Parathyroid adenoma (tissue), 2 donors: ENCODE measurements at regions not wholly inside any gene's neighbourhood (a gene's known extent, or its start where the extent isn't known, plus 50 kb on each side); places are given as distances from the start of the nearest gene placed in this dataset.

Source experiments
- H2AFZ ChIP-seq: fragments of 300-600 bp; sonication (generic); one replicate; pipeline ENCODE4 v1.7.0; 2017; ENCODE audit warnings: antibody characterized with exemption, mild to moderate bottlenecking
- H3K27ac ChIP-seq: fragments of 300-600 bp; sonication (generic); one replicate; pipeline ENCODE4 v1.7.0; 2017
- H3K27me3 ChIP-seq: fragments of 300-600 bp; sonication (generic); one replicate; pipeline ENCODE4 v1.7.0; 2017; ENCODE audit warnings: low read length; ENCODE audit not compliant: control insufficient read depth, insufficient read depth
- H3K36me3 ChIP-seq: fragments of 300-600 bp; sonication (generic); one replicate; pipeline ENCODE4 v1.7.0; 2017; ENCODE audit warnings: low read length; ENCODE audit not compliant: control insufficient read depth, insufficient read depth
- H3K4me1 ChIP-seq: fragments of 300-600 bp; sonication (generic); one replicate; pipeline ENCODE4 v1.7.0; 2017; ENCODE audit warnings: control low read depth
- H3K4me2 ChIP-seq: fragments of 300-600 bp; sonication (generic); one replicate; pipeline ENCODE4 v1.7.0; 2017; ENCODE audit warnings: low read length
- H3K4me3 ChIP-seq: fragments of 300-600 bp; sonication (generic); one replicate; pipeline ENCODE4 v1.7.0; 2017; ENCODE audit warnings: low read depth, low read length
- H3K79me2 ChIP-seq: fragments of 300-600 bp; sonication (generic); one replicate; pipeline ENCODE4 v1.7.0; 2017; ENCODE audit warnings: control low read depth
- H3K9ac ChIP-seq: fragments of 300-600 bp; sonication (generic); one replicate; pipeline ENCODE4 v1.7.0; 2017; ENCODE audit warnings: mild to moderate bottlenecking
- H3K9me3 ChIP-seq: fragments of 300-600 bp; sonication (generic); one replicate; pipeline ENCODE4 v1.7.0; 2017; ENCODE audit warnings: low read length; ENCODE audit not compliant: control insufficient read depth
- TF ChIP-seq, protein P1 (sequence below): fragments of 300-600 bp; sonication (generic); IDR thresholded peaks from one replicate; pipeline ENCODE4 v1.7.0; 2017; ENCODE audit warnings: antibody characterized with exemption, mild to moderate bottlenecking
- donor health status: primary hyperparathyroidism.

DNA sequence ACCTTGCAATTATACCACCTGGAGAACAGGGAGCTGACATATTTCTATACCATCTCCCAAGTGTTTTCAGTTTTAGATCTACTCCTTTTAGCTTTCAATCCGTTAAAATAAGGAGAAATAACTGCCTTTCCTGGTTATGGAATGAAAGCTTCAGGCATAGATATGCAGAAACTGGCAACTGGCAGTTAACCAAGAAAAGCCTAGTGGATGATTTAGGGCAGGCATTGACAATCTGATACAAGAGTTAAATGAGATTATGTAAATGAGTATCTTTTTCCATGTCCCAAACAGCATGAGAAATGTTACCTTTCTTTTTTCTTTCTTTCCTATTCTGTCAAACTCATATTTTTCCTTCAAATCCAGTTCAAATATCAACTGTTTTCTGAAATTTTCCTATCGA, 689.1 kb upstream of the DPPA4 start:
- H3K79me2 ChIP-seq, result no peaks in the 10 kb centered on the region
- H3K9me3 ChIP-seq, result no peaks in the 10 kb centered on the region
- no peak overlapping the region for H3K4me3 ChIP-seq
- H3K9ac ChIP-seq, result no peak overlapping the region
- no peaks in the 10 kb centered on the region for H3K27me3 ChIP-seq
- no peak overlapping the region for H3K4me2 ChIP-seq
- no peaks in the 10 kb centered on the region for H3K4me1 ChIP-seq
- TF ChIP-seq, protein P1, sequence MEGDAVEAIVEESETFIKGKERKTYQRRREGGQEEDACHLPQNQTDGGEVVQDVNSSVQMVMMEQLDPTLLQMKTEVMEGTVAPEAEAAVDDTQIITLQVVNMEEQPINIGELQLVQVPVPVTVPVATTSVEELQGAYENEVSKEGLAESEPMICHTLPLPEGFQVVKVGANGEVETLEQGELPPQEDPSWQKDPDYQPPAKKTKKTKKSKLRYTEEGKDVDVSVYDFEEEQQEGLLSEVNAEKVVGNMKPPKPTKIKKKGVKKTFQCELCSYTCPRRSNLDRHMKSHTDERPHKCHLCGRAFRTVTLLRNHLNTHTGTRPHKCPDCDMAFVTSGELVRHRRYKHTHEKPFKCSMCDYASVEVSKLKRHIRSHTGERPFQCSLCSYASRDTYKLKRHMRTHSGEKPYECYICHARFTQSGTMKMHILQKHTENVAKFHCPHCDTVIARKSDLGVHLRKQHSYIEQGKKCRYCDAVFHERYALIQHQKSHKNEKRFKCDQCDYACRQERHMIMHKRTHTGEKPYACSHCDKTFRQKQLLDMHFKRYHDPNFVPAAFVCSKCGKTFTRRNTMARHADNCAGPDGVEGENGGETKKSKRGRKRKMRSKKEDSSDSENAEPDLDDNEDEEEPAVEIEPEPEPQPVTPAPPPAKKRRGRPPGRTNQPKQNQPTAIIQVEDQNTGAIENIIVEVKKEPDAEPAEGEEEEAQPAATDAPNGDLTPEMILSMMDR, result no peak
- no peak overlapping the region for H2AFZ ChIP-seq
- no peaks in the 10 kb centered on the region for H3K36me3 ChIP-seq
- H3K27ac ChIP-seq, result no peak overlapping the region

DNA sequence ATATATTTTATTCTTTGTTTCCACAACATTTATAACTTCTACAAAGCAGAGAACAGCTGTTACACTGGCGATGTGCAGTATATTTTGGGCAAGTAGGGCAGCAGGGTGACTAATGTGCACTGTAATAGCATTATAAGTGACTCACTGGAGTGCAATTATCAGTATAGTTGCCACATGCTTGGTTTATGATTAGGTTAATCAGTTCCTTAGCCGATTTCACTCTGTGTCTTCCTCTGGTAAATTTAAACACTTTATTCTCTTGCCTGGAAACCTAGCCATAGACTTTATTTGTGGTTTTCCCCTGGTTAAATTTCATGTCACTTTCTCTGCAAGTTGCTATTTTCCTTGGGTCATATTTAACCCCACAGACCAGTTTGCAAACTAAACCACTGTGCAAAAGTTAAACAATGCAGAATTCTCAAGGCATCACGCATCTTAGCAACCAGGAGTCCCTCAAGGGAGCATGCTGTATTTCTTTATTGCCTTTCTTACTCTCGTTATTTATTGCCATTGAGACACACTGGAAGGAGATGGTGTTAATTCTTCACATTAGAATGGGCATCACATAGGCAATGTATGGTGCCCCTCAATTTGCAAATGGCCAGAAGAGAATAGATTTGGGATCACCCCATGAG, 690.2 kb upstream of the DPPA4 start:
- no peak overlapping the region for H3K4me2 ChIP-seq
- H3K79me2 ChIP-seq, result no peaks in the 10 kb centered on the region
- H3K4me1 ChIP-seq, result no peaks in the 10 kb centered on the region
- no peak overlapping the region for H3K4me3 ChIP-seq
- H3K36me3 ChIP-seq, result no peaks in the 10 kb centered on the region
- no peak overlapping the region for H3K27ac ChIP-seq
- no peaks in the 10 kb centered on the region for H3K9me3 ChIP-seq
- no peaks in the 10 kb centered on the region for H3K27me3 ChIP-seq
- TF ChIP-seq, protein P1, result no peak
- H3K9ac ChIP-seq, result no peak overlapping the region
- no peak overlapping the region for H2AFZ ChIP-seq

DNA sequence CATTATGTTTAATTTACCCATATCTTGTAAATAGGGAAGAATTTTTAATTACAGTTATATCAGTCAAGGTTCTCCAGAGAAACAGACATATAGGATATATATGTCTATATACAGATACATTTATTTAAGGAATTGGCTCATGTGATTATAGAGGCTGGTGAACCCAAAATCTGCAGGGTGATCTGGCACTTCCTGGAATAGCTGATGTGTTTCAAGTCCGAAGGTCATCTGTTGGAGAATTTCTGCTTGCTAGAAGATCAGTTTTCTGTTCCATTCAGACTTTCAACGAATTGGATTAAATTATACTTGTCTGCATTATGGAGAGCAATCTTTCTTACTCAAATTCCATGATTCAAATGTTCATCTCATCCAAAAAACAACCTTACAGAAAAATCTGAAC, 694.6 kb upstream of the DPPA4 start:
- Histone ChIP-seq H3K4me2 (no peak overlapping the region), H3K4me3 (no peak overlapping the region), H3K4me1 (no peaks in the 10 kb centered on the region), H3K9ac (no peak overlapping the region), H3K36me3 (no peaks in the 10 kb centered on the region), H3K27ac (no peak overlapping the region), H3K79me2 (no peaks in the 10 kb centered on the region), H3K27me3 (no peaks in the 10 kb centered on the region), H2AFZ (no peak overlapping the region), H3K9me3 (no peaks in the 10 kb centered on the region)
- TF ChIP-seq, protein P1, result no peak

- Histone ChIP-seq H2AFZ (no peak overlapping the region), H3K36me3 (no peaks in the 10 kb centered on the region), H3K4me3 (no peak overlapping the region), H3K27me3 (no peaks in the 10 kb centered on the region), H3K9ac (no peak overlapping the region), H3K4me2 (no peak overlapping the region), H3K79me2 (no peaks in the 10 kb centered on the region), H3K9me3 (no peaks in the 10 kb centered on the region), H3K4me1 (no peaks in the 10 kb centered on the region), H3K27ac (no peak overlapping the region)
- TF ChIP-seq, protein P1, result no peak
Measured at GRCh38 chr3:110059431-110059830, 722.1 kb upstream of the DPPA4 start.

DNA sequence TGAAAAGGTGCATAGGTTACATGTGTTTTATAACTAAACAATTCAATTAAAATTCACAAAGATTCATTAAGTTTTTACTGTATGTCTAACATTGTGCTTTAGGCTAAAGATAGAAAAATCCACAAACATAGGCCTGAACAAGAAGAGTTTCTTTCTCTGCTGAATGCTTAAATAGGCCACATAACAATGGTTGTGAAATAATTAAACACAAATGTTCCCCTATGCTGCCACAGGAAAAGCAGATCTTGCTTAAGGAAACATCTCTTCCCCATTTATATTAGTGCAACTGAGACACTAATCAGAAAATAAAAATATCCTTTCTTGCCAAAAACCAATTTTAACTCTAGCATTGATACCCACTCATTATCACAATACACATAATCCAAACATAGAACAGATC, 725.4 kb upstream of the DPPA4 start:
- Histone ChIP-seq H3K4me1 (no peaks in the 10 kb centered on the region), H3K79me2 (no peaks in the 10 kb centered on the region), H3K27me3 (no peaks in the 10 kb centered on the region), H3K36me3 (no peaks in the 10 kb centered on the region), H3K9me3 (no peaks in the 10 kb centered on the region), H3K27ac (no peak overlapping the region), H3K9ac (no peak overlapping the region), H3K4me2 (no peak overlapping the region), H2AFZ (no peak overlapping the region), H3K4me3 (no peak overlapping the region)
- TF ChIP-seq, protein P1, result no peak
